Renal pelvis (tissue), 1 donor: ENCODE measurements at regions not wholly inside any gene's neighbourhood (a gene's known extent, or its start where the extent isn't known, plus 50 kb on each side); places are given as distances from the start of the nearest gene placed in this dataset.
"Not testable (repeated sequence)": the region's sequence is repeated elsewhere in the genome, so short reads cannot be mapped to it uniquely, and the experiment has no call there.

Source experiments
- DNase-seq: peaks from one replicate; pipeline ENCODE4 v3.0.0-alpha.2; 2013

GRCh38 chr4:162469977-162470376 is 306.2 kb upstream of the FSTL5 start:
- DNase-seq: no peak

- not testable (repeated sequence) for DNase-seq
Observed at GRCh38 chr4:162465356-162465755, 301.6 kb upstream of the FSTL5 start.

DNA sequence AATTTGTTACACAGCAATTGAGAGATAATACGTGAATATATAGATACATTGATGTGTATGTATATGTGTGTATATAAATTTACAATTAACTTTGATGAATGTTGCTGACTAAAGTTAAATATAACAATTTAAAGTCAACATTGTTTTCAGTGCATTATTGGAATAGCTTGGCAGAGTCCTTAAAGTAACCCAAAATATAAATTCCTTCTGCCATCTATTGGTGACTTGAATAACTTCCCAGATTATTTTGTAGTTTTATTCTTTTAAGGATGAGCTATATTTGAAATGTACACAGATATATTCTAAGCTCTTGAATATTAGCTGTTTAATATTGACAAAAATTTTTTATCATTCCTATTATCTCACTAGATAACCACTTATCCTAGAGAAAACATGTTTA is 298.2 kb upstream of the FSTL5 start:
- no peak for DNase-seq

DNA sequence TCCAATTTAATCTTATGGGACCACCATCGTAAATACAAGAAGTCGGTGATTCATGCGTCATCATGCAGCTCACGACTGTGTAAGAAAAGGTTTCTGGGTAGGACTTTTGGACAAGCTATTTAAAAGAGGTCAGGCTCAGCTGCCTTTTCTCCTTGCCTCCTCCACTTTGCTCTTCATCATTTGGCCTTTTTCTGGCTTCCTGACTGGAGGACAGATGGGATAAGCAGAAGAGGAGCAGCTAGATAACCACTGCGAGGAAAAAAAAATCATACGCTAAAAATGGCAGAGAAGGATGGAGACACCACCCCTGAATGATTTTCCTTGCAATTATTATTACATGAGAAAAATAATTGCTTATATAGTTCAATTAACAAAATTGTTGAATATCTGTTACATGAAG is 294.3 kb upstream of the FSTL5 start:
- DNase-seq: no peak

DNA sequence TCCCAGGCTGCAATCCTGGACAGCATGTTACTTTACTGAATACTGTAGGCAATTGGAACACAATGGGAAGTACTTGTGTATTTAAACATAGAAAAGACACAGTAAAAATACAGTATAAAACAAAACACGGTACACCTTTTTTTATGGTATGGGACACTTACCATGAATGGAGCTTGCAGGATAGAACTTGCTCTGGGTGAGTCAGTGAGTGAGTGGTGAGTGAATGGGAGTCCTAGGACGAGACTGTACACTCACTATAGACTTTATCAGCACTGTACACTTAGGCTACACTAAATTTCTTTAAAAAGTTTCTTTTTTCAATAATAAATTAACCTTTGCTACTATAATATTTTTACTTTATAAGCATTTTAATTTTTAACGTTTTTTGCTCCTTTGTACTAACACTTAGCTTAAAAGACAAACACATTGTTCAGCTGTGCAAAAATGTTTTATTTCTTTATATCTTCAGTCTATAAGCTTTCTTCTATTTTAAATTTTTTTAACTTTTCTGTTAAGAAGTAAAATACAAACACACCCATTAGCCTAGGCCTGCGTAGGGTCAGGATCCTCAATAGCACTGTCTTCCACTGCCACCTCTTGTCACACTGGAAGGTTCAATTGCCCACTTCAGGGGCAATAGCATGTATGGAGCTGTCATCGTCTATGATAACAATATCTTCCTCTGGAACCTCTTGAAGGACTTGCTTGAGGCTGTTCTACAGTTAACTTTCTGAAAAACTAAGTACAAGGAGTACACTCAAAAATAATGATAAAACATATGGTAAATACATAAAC is 293.5 kb upstream of the FSTL5 start:
- DNase-seq: no peak

GRCh38 chr4:162456106-162456505 is 292.3 kb upstream of the FSTL5 start:
- no peak for DNase-seq

DNA sequence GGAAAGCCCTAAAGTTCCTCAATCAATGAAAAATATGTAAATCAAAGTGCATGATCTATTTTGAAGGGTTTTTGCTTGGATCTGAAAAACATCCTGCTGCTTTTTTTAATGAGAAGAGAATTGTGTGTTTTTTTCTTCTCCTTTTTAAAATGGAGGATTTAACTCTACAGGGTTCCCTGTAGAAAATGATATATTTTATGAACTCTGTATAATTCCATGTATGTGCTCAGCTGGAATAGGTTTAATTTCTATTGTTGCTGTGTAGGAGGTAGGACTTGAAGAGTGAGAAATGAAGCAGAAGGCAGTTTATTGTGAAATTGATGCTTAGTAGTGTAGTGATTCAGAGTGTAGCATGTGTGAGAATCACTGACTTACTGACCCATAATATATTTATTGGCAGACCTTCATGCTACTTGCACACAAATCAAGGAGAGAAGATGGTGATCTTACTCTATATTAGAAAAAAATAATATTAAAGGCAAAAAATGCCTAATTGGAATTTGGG is 286.8 kb upstream of the FSTL5 start:
- DNase-seq: no peak

- no peak for DNase-seq
Observed at GRCh38 chr4:162443510-162443909, 279.7 kb upstream of the FSTL5 start.

- no peak for DNase-seq
Observed at GRCh38 chr4:162442128-162442527, 278.3 kb upstream of the FSTL5 start.

- no peak for DNase-seq
Observed at GRCh38 chr4:162422312-162422711, 258.5 kb upstream of the FSTL5 start.

- DNase-seq: no peak
Observed at GRCh38 chr4:162410854-162411253, 247.1 kb upstream of the FSTL5 start.

- DNase-seq: no peak
Observed at GRCh38 chr4:162409048-162409447, 245.2 kb upstream of the FSTL5 start.

- DNase-seq: no peak
Observed at GRCh38 chr4:162408309-162408708, 244.5 kb upstream of the FSTL5 start.

DNA sequence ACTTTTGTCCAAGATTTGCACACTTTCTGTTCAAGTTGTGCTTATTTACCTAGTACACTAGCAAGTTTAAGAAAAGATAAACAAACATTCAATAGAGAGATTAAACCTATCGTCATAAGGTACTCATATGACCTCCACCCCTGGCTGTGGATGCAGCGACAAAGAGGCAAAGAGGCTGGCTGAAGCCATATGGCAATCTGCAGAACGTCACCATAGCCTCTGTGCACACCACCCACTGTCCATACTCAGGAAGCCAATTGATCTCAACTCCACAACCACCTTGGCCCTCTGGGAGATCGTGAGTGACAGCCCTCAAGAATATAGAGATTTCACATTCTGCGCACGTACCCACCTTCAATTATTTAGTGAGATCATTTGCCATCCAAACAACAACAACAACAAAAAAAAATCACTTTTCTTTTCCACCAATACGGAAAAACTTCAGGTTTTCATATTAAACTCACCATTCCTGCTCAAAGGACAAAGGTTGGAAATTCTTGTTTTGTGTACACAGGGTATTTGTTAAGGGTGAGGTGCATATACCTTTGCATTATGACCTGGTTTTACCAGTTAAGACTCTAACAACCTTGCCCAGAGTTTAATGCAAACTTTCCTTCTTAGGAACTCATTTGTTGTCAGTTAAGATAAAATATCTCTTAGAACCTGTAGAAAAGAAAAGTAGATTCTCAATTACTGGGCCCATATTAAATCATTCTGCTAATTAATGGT is 243.0 kb upstream of the FSTL5 start:
- DNase-seq: no peak

- no peak for DNase-seq
Observed at GRCh38 chr4:162403932-162404331, 240.1 kb upstream of the FSTL5 start.

GRCh38 chr4:162403419-162403818 is 239.6 kb upstream of the FSTL5 start:
- DNase-seq: no peak

DNA sequence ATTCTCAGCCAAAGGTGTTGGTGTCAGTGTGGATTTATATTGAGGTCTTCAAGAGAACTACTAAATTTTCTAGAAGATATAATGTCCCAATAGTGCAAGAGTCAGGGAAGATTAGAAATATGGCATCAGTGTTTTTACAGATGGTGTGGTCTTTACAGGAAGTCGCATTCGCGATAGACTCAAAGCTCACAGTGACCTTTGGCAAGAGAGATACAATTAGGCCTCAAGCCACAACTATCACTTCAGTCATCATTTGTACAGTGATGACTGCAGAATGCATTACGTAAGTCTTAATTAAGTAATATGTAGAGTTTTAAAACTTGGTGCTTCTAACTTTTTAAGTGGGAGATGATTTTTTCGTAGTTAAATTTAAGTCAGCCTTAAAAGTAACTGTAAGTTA is 237.2 kb upstream of the FSTL5 start:
- no peak for DNase-seq

DNA sequence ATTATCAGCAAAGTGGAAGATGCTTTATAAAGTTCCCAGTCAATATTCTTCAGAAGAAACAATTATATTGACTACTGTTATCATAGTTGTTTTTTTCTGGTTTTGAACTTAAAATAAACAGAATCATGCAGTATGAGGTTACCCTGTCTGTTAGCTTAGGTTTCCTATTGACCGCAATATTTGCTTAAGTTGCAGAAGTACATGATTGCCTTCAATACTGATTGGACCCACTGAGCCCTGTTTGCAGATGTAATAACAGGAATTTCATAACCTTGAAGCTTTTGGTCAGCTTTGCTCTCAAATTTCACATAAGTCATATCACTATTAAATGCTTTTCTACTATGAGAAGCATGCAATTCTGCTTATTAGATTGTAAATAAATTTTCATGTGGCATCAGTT is 229.1 kb upstream of the FSTL5 start:
- no peak for DNase-seq

GRCh38 chr4:162366146-162366545 is 202.3 kb upstream of the FSTL5 start:
- DNase-seq: no peak

DNA sequence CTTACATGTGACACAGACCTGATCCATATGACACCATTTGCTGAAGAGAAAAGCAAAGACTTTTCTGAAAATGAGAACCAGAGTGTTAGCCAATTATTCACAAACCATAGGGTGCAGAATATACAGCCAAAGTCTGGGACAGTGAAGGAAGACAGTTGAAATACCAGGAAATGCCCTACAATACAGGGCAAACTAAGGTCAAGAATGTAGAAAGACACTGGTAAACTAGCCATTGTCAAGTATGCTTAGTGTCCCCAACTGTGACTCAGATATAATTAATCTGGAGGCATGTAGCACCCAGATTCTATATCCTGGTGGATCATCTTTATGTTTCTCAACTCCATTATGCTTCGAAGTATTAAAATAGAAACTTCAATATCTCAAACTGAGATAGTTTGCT is 200.9 kb upstream of the FSTL5 start:
- no peak for DNase-seq

GRCh38 chr4:162360369-162361149 is 196.8 kb upstream of the FSTL5 start:
- DNase-seq: no peak

DNA sequence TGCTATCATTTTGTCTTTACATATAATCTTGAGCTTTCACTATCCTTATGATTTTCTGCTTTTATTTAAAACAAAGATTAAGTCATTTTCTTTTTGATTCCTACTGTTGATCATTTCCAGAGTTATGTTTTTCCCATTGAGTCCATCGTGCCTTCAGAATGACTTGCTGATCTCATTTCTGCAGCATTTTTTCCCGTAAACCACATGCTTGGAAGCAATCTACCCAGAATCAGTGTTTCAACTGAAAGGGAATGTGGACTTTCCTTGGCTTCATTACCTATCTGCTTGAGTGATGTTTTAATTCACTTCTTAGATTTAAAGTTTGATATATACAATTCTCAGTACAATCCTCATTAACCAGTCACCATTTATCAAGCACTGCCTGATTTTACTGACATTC is 192.4 kb upstream of the FSTL5 start:
- DNase-seq: peak; percentile 5
